K562 (cell line): ENCODE measurements at regions not wholly inside any gene's neighbourhood (a gene's known extent, or its start where the extent isn't known, plus 50 kb on each side); places are given as distances from the start of the nearest gene placed in this dataset.

Experiments used
- ATAC-seq: fragments of 200-7000 bp; cut with Tn5 transposase; 3 replicates; pipeline ENCODE4 v1.9.1; 2020; ENCODE audit warnings: moderate library complexity
- BruUV-seq: library from RNA; stranded (reverse); fragments of 400-500 nt; replicated peaks from 2 replicates; lab custom pipeline; 2021; lab: Mats Ljungman, UMichigan
- CTCF ChIA-PET: fragments of 300-600 bp; formaldehyde crosslinking; extraction: SDS; loops from one replicate; lab custom pipeline; 2021; ENCODE audit warnings: low intra/inter-chr PET ratio; lab: Yijun Ruan, JAX
- POLR2A ChIA-PET: fragments of 300-600, 350-650 bp; sonication (Branson Sonifier 250); formaldehyde crosslinking; extraction: SDS; loops from one replicate; lab custom pipeline; 2021; ENCODE audit warnings: antibody characterized with exemption, inconsistent platforms; lab: Yijun Ruan, JAX
- DNase-seq, 4 experiments: peaks; one replicate each; pipeline versions ENCODE4 v3.0.0 to v3.0.0-alpha.2; 2011 to 2018; ENCODE audit warnings: low spot score in 3 of 4, mixed read lengths in 3 of 4; ENCODE audit errors: extremely low read depth in 1 of 4
- FAIRE-seq: peaks from 2 replicates; lab custom pipeline; 2011; peaks lifted over from hg19 to GRCh38; lab: Jason Lieb, UNC
- H2AFZ ChIP-seq: 2 replicates; pipeline ENCODE4 v1.6.0; 2011; ENCODE audit warnings: low read depth, low read length, control low read depth, inconsistent platforms
- H3K27ac ChIP-seq: fragments of 200-600 bp; 3 replicates; pipeline ENCODE4 v1.8.0; 2011; ENCODE audit warnings: low read depth, mild to moderate bottlenecking, control low read depth, inconsistent platforms, low read length, moderate library complexity, mixed read lengths; ENCODE audit errors: extremely low read depth
- H3K27me3 ChIP-seq, 2 experiments: fragments of 300-600 bp in 1 of 2; 2 replicates in 1 of 2; 3 replicates in 1 of 2; pipeline versions ENCODE4 v1.6.0 to v1.8.0; 2011; ENCODE audit warnings: inconsistent platforms in 2 of 2, low read length in 2 of 2, mild to moderate bottlenecking in 1 of 2, mixed read lengths in 1 of 2, moderate library complexity in 1 of 2; ENCODE audit not compliant: control insufficient read depth in 2 of 2, insufficient read depth in 2 of 2
- H3K36me3 ChIP-seq: fragments of 300-600 bp; 3 replicates; pipeline ENCODE4 v1.8.0; 2011; ENCODE audit warnings: mild to moderate bottlenecking, low read length, inconsistent platforms; ENCODE audit not compliant: control insufficient read depth, insufficient read depth
- H3K4me1 ChIP-seq, 2 experiments: fragments of 200-600 bp in 1 of 2; replicated peaks in 1 of 2; 2 replicates in 1 of 2; 3 replicates in 1 of 2; pipeline versions ENCODE4 v1.5.1 to v1.8.0; 2011; ENCODE audit warnings: inconsistent platforms in 2 of 2, low read length in 2 of 2, mild to moderate bottlenecking in 1 of 2, mixed read lengths in 1 of 2, moderate library complexity in 1 of 2; ENCODE audit not compliant: control insufficient read depth in 2 of 2, insufficient read depth in 2 of 2
- H3K4me2 ChIP-seq: 2 replicates; pipeline ENCODE4 v1.6.1; 2011; ENCODE audit warnings: low read length, control low read depth, inconsistent platforms, mixed read lengths; ENCODE audit not compliant: insufficient read depth
- H3K4me3 ChIP-seq: fragments of 200-600 bp; sonication (generic), shearing (Covaris generic); 2 replicates; pipeline ENCODE4 v1.5.1; 2016; ENCODE audit warnings: control low read depth, inconsistent platforms
- H3K79me2 ChIP-seq: fragments of 200-600 bp; 3 replicates; pipeline ENCODE4 v1.8.0; 2011; ENCODE audit warnings: low read length, inconsistent platforms; ENCODE audit not compliant: control insufficient read depth, insufficient read depth
- H3K9ac ChIP-seq, 2 experiments: 2 replicates each; pipeline versions ENCODE4 v1.6.0 to v1.6.1; 2011; ENCODE audit warnings: low read depth in 2 of 2, low read length in 2 of 2, control low read depth in 1 of 2, inconsistent platforms in 1 of 2, mild to moderate bottlenecking in 1 of 2, mixed read lengths in 1 of 2; ENCODE audit not compliant: insufficient read depth in 1 of 2
- H3K9me1 ChIP-seq: one replicate; pipeline ENCODE4 v1.6.0; 2011; ENCODE audit warnings: inconsistent platforms, mild to moderate bottlenecking, low read length, moderate library complexity; ENCODE audit not compliant: control insufficient read depth, insufficient read depth
- H3K9me3 ChIP-seq: replicated peaks from 2 replicates; pipeline ENCODE4 v1.5.1; 2011; ENCODE audit warnings: low read depth, low read length, inconsistent platforms; ENCODE audit not compliant: control insufficient read depth, insufficient read depth
- H4K20me1 ChIP-seq: replicated peaks from 2 replicates; pipeline ENCODE4 v1.6.1; 2011; ENCODE audit warnings: low read length, inconsistent platforms, mixed read lengths; ENCODE audit not compliant: control insufficient read depth, insufficient read depth
- BMI1 ChIP-seq: fragments of 150-350 bp; IDR thresholded peaks from 2 replicates; pipeline ENCODE4 v1.6.1; 2014; ENCODE audit warnings: low read length
- CEBPB ChIP-seq: fragments of 450-650 bp; IDR thresholded peaks from 2 replicates; pipeline ENCODE4 v1.6.1; 2016; ENCODE audit warnings: missing genetic modification characterization, missing compliant biosample characterization
- IRF2 ChIP-seq: sonication (generic); formaldehyde crosslinking; IDR thresholded peaks from 2 replicates; pipeline ENCODE4 v1.8.1; 2022; ENCODE audit warnings: mild to moderate bottlenecking, missing genetic modification reagents
- JUND ChIP-seq, 2 experiments: IDR thresholded peaks; 2 replicates in 1 of 2; 3 replicates in 1 of 2; pipeline ENCODE4 v1.6.1; 2011; ENCODE audit warnings: borderline replicate concordance in 2 of 2, low read depth in 2 of 2, low read length in 2 of 2, improper control_type of control experiment in 1 of 2, missing biosample characterization in 1 of 2, missing genetic modification characterization in 1 of 2, missing genetic modification reagents in 1 of 2
- KAT2B ChIP-seq: IDR thresholded peaks from one replicate; pipeline ENCODE4 v1.6.1; 2012; ENCODE audit warnings: low read depth, mild to moderate bottlenecking, control low read depth, inconsistent platforms, low read length, moderate library complexity
- KLF1 ChIP-seq: fragments of 450-650 bp; IDR thresholded peaks from 2 replicates; pipeline ENCODE4 v1.6.1; 2016; ENCODE audit warnings: missing genetic modification characterization, missing compliant biosample characterization
- MBD2 ChIP-seq: sonication (generic); IDR thresholded peaks from 2 replicates; pipeline ENCODE4 v1.6.1; 2016; ENCODE audit warnings: low read depth, borderline replicate concordance
- MIER1 ChIP-seq: fragments of 450-650 bp; IDR thresholded peaks from 2 replicates; pipeline ENCODE4 v1.6.1; 2016; ENCODE audit warnings: antibody characterized with exemption, mild to moderate bottlenecking, low read depth
- NONO ChIP-seq, 2 experiments: fragments of 200-400 bp in 1 of 2; fragments of 450-650 bp in 1 of 2; formaldehyde crosslinking in 1 of 2; IDR thresholded peaks; 2 replicates each; pipeline ENCODE4 v1.6.1; 2017; ENCODE audit warnings: low read depth in 2 of 2, mild to moderate bottlenecking in 2 of 2, moderate library complexity in 2 of 2, low read length in 1 of 2
- NR0B1 ChIP-seq: fragments of 450-650 bp; IDR thresholded peaks from one replicate; pipeline ENCODE4 v1.6.1; 2018; ENCODE audit warnings: mild to moderate bottlenecking, moderate library complexity; ENCODE audit not compliant: partially characterized antibody
- PHTF2 ChIP-seq: fragments of 250-450 bp; sonication (Bioruptor Pico); IDR thresholded peaks from 2 replicates; pipeline ENCODE4 v1.5.0; 2021; ENCODE audit warnings: mild to moderate bottlenecking
- POLR2AphosphoS2 ChIP-seq: IDR thresholded peaks from 2 replicates; pipeline ENCODE4 v1.6.1; 2012; ENCODE audit warnings: low read length, improper control_type of control experiment
- SMAD3 ChIP-seq: fragments of 450-650 bp; formaldehyde crosslinking; conservative IDR thresholded peaks from 2 replicates; pipeline ENCODE4 v1.4.0; 2020; ENCODE audit warnings: mild to moderate bottlenecking
- SMARCC2 ChIP-seq: fragments of 450-650 bp; IDR thresholded peaks from 2 replicates; pipeline ENCODE4 v1.6.1; 2017; ENCODE audit warnings: antibody characterized with exemption, moderate library complexity, mild to moderate bottlenecking, low read depth
- SOX6 ChIP-seq: fragments of 450-650 bp; IDR thresholded peaks from 2 replicates; pipeline ENCODE4 v1.6.1; 2014; ENCODE audit warnings: mild to moderate bottlenecking
- WHSC1 ChIP-seq: IDR thresholded peaks from one replicate; pipeline ENCODE4 v1.6.1; 2012; ENCODE audit warnings: low read length, control low read depth, inconsistent platforms
- YY1 ChIP-seq, 3 experiments: IDR thresholded peaks; 2 replicates each; pipeline ENCODE4 v1.6.1; 2011; ENCODE audit warnings: low read length in 2 of 3, mild to moderate bottlenecking in 2 of 3, moderate library complexity in 2 of 3, borderline replicate concordance in 1 of 3, control low read depth in 1 of 3, low read depth in 1 of 3; ENCODE audit not compliant: insufficient read depth in 3 of 3, insufficient replicate concordance in 2 of 3, control insufficient read depth in 1 of 3, insufficient read length in 1 of 3; ENCODE audit errors: extremely low read depth in 1 of 3
- ZFP36 ChIP-seq: fragments of 150-350 bp; IDR thresholded peaks from 2 replicates; pipeline ENCODE4 v1.6.1; 2018; ENCODE audit warnings: low read length, low read depth; ENCODE audit not compliant: partially characterized antibody
- ZKSCAN8 ChIP-seq: fragments of 200-800 bp; sonication (Bioruptor generic); IDR thresholded peaks from 2 replicates; pipeline ENCODE4 v1.6.1; 2016; ENCODE audit warnings: missing genetic modification characterization, missing compliant biosample characterization
- ZNF583 ChIP-seq: fragments of 250-450 bp; sonication (Bioruptor Pico); IDR thresholded peaks from 2 replicates; pipeline ENCODE4 v1.4.0; 2020
- WGBS: fragments of 100-300 bp; shearing (Covaris generic); methylation state at CpG from one replicate; pipeline ENCODE4 v1.1.6; 2016; ENCODE audit warnings: low coverage, mixed read lengths; ENCODE audit not compliant: insufficient coverage; ENCODE audit errors: missing lambda C conversion rate; 5-methylcytosine and 5-hydroxymethylcytosine counted together
- in situ Hi-C: fragments of 300-500 bp; cut with MboI; formaldehyde crosslinking; loops from 4 replicates; pipeline ENCODE4 v1.15.0; 2018; ENCODE audit warnings: inconsistent platforms, mixed read lengths
- intact Hi-C: fragments of 100-400 bp; cut with micrococcal nuclease; formaldehyde crosslinking; loops from 2 replicates; pipeline ENCODE4 v1.14.2; 2022
- TF ChIP-seq, protein P1 (sequence below), 2 experiments: fragments of 450-650 bp; conservative IDR thresholded peaks; 2 replicates each; pipeline ENCODE4 v1.6.1; 2017; ENCODE audit warnings: mild to moderate bottlenecking in 2 of 2, moderate library complexity in 2 of 2

DNA sequence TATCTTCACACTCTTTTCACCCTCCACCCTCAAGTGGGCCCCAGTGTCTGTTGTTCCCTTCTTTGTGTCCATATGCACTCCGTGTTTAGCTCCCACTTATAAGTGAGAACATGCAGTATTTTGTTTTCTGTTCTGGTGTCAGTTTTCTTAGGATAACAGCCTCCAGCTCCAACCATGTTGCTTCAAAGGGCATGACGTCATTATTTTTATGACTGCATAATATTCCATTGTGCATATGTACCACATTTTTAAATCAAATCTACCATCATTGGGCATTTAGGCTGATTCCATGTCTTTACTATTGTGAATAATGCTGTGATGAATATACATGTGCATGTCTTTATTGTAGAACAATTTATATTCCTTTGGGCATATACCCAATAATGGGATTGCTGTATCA lies 140.3 kb downstream of the LYPLAL1 start (continued):
- no peak for TF ChIP-seq YY1 (IDR thresholded peaks at IDR 0.05; ENCODE audit: borderline replicate concordance in 1 of 3, control insufficient read depth in 1 of 3, extremely low read depth in 1 of 3, insufficient read depth in 3 of 3, insufficient read length in 1 of 3, insufficient replicate concordance in 2 of 3, low read depth in 1 of 3, low read length in 2 of 3)
- 0 out of 2 replicates have a peak, but pooled peaks have one; percentile 6 for TF ChIP-seq JUND (IDR thresholded peaks at IDR 0.05; ENCODE audit: borderline replicate concordance, low read depth, low read length)
- TF ChIP-seq JUND (tag; IDR thresholded peaks at IDR 0.05; ENCODE audit: borderline replicate concordance, low read depth, low read length), result peak; percentile 60; the same call in 1 of the 3 replicates
- no peak for TF ChIP-seq POLR2AphosphoS2
- no peak for TF ChIP-seq KLF1
- no peak for TF ChIP-seq SMAD3 (CRISPR knock-in tag)
- no peak for TF ChIP-seq SOX6
- TF ChIP-seq WHSC1, result no peak
- no peak for TF ChIP-seq MBD2
- TF ChIP-seq NONO (IDR thresholded peaks at IDR 0.05; ENCODE audit: low read depth in 2 of 2, low read length in 1 of 2), result no peak
- TF ChIP-seq CEBPB (tag), result no peak

DNA sequence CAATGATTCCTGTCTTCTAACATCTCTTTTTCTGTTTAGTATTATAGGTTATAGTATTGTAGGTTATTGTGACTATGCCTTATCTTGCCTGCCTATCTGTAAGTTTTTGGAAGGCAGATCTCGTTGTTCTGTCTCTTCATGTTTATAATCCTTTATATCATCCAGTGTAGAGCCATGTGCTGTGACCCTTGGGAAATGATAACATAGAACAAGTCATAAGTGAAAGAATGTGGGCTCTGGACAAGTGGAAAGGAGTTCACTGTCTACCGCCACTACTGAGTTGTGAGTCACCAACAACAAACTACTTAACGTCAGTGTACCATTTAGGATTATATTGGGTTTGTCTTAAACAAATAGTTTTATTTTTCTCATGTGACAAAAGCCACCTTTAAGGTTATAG lies 139.3 kb downstream of the LYPLAL1 start:
- Histone ChIP-seq H3K4me3 (no peak overlapping the region), H3K9me3 (no peaks in the 10 kb centered on the region), H3K9me1 (no peaks in the 10 kb centered on the region), H3K27ac (no peak overlapping the region), H4K20me1 (no peaks in the 10 kb centered on the region), H3K9ac (no peak overlapping the region), H3K4me2 (no peak overlapping the region), H3K36me3 (no peaks in the 10 kb centered on the region), H2AFZ (no peak overlapping the region), H3K4me1 (no peaks in the 10 kb centered on the region), H3K79me2 (no peaks in the 10 kb centered on the region), H3K27me3 (no peaks in the 10 kb centered on the region)
- FAIRE-seq, result no peak
- intact Hi-C loops, result no loop called here
- in situ Hi-C loops, result no loop called here
- POLR2A ChIA-PET, result interaction anchor here (0.9 to 1.1 kb wide), 2 partner anchors 20 to 869 kb away, joined by 3 read pairs; no protein-coding TSS in a partner anchor
- ATAC-seq, result no peak
- 0% methylated on average over 3 of the region's 3 CpGs for WGBS
- no peak for DNase-seq
- CTCF ChIA-PET, result no interaction called here
- no TSS peak for BruUV-seq
- TF ChIP-seq IRF2 (no peak), NR0B1 (no peak), PHTF2 (CRISPR knock-in tag) (no peak), ZKSCAN8 (CRISPR knock-in tag) (no peak), BMI1 (no peak), ZNF583 (no peak), SMARCC2 (no peak), MIER1 (no peak), KAT2B (no peak), ZFP36 (no peak)
- TF ChIP-seq, protein P1, sequence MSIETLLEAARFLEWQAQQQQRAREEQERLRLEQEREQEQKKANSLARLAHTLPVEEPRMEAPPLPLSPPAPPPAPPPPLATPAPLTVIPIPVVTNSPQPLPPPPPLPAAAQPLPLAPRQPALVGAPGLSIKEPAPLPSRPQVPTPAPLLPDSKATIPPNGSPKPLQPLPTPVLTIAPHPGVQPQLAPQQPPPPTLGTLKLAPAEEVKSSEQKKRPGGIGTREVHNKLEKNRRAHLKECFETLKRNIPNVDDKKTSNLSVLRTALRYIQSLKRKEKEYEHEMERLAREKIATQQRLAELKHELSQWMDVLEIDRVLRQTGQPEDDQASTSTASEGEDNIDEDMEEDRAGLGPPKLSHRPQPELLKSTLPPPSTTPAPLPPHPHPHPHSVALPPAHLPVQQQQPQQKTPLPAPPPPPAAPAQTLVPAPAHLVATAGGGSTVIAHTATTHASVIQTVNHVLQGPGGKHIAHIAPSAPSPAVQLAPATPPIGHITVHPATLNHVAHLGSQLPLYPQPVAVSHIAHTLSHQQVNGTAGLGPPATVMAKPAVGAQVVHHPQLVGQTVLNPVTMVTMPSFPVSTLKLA (conservative IDR thresholded peaks at IDR 0.05), result no peak
